ENCODE measurements at regions not wholly inside any gene's neighbourhood (a gene's known extent, or its start where the extent isn't known, plus 50 kb on each side); places are given as distances from the start of the nearest gene placed in this dataset.

- Histone ChIP-seq H3K4me3 (ENCODE audit: low read depth, low read length) (no peak overlapping the region), H3K27me3 (no peaks in the 10 kb centered on the region), H3K9me3 (no peaks in the 10 kb centered on the region), H3K36me3 (no peaks in the 10 kb centered on the region), H3K4me1 (no peaks in the 10 kb centered on the region)
- no peak for TF ChIP-seq CTCF (IDR thresholded peaks at IDR 0.05; ENCODE audit: low read depth, low read length)
- no peak for DNase-seq
Observed at GRCh38 chr10:62459500-62459899, 85.3 kb downstream of the ZNF365 start.

GRCh38 chr10:62460393-62460792, 86.2 kb downstream of the ZNF365 start:
- Histone ChIP-seq H3K36me3 (no peaks in the 10 kb centered on the region), H3K27me3 (no peaks in the 10 kb centered on the region), H3K4me1 (no peaks in the 10 kb centered on the region), H3K9me3 (no peaks in the 10 kb centered on the region), H3K4me3 (ENCODE audit: low read depth, low read length) (no peak overlapping the region)
- TF ChIP-seq CTCF (IDR thresholded peaks at IDR 0.05; ENCODE audit: low read depth, low read length) = no peak
- no peak for DNase-seq

GRCh38 chr10:62461120-62461519, 87.0 kb downstream of the ZNF365 start:
- no peak for DNase-seq
- no peaks in the 10 kb centered on the region for H3K9me3 ChIP-seq
- no peak overlapping the region for H3K4me3 ChIP-seq (ENCODE audit: low read depth, low read length)
- no peak for TF ChIP-seq CTCF (IDR thresholded peaks at IDR 0.05; ENCODE audit: low read depth, low read length)
- no peaks in the 10 kb centered on the region for H3K4me1 ChIP-seq
- H3K36me3 ChIP-seq = no peaks in the 10 kb centered on the region
- no peaks in the 10 kb centered on the region for H3K27me3 ChIP-seq

- DNase-seq = no peak
- TF ChIP-seq CTCF (IDR thresholded peaks at IDR 0.05; ENCODE audit: low read depth, low read length) = no peak
Observed at GRCh38 chr10:62462461-62462860, 88.3 kb downstream of the ZNF365 start.

GRCh38 chr10:62463364-62463763, 89.2 kb downstream of the ZNF365 start:
- no peak for TF ChIP-seq CTCF (IDR thresholded peaks at IDR 0.05; ENCODE audit: low read depth, low read length)
- Histone ChIP-seq H3K27me3 (no peaks in the 10 kb centered on the region), H3K4me1 (no peaks in the 10 kb centered on the region), H3K9me3 (no peaks in the 10 kb centered on the region), H3K4me3 (ENCODE audit: low read depth, low read length) (no peak overlapping the region), H3K36me3 (no peaks in the 10 kb centered on the region)
- no peak for DNase-seq

More at GRCh38 chr10:62462461-62462860, 88.3 kb downstream of the ZNF365 start:
- Histone ChIP-seq H3K9me3 (no peaks in the 10 kb centered on the region), H3K27me3 (no peaks in the 10 kb centered on the region), H3K36me3 (no peaks in the 10 kb centered on the region), H3K4me3 (ENCODE audit: low read depth, low read length) (no peak overlapping the region), H3K4me1 (no peaks in the 10 kb centered on the region)

GRCh38 chr10:62464308-62464707, 90.1 kb downstream of the ZNF365 start:
- no peak for DNase-seq
- Histone ChIP-seq H3K4me1 (no peaks in the 10 kb centered on the region), H3K4me3 (ENCODE audit: low read depth, low read length) (no peak overlapping the region), H3K27me3 (no peaks in the 10 kb centered on the region), H3K9me3 (no peaks in the 10 kb centered on the region), H3K36me3 (no peaks in the 10 kb centered on the region)
- no peak for TF ChIP-seq CTCF (IDR thresholded peaks at IDR 0.05; ENCODE audit: low read depth, low read length)

All from BE2C (cell line).